Tibial artery (tissue), 4 donors: ENCODE measurements at regions not wholly inside any gene's neighbourhood (a gene's known extent, or its start where the extent isn't known, plus 50 kb on each side); places are given as distances from the start of the nearest gene placed in this dataset.

ENCODE experiments used
- DNase-seq, 2 donors: peaks; one replicate each; pipeline ENCODE4 v3.0.0-alpha.2; 2019
- H3K27ac ChIP-seq, 2 donors: fragments of 200-600 bp; sonication (generic) in 1 of 2; 1 replicate in 1 of 2; 2 replicates in 1 of 2; pipeline ENCODE4 v1.5.1; 2018 to 2019; ENCODE audit warnings: mild to moderate bottlenecking in 1 of 2
- H3K27me3 ChIP-seq, 2 donors: fragments of 200-600 bp; sonication (generic) in 1 of 2; one replicate each; pipeline versions ENCODE4 v1.5.1 to v1.6.0; 2016 to 2019
- H3K36me3 ChIP-seq, 3 donors: fragments of 200-600 bp; sonication (generic) in 2 of 3; one replicate each; pipeline ENCODE4 v1.5.1; 2016 to 2019; ENCODE audit warnings: mild to moderate bottlenecking in 2 of 3
- H3K4me1 ChIP-seq, 4 donors: fragments of 200-600 bp; sonication (generic) in 2 of 4; 1 replicate in 3 of 4; 2 replicates in 1 of 4; pipeline ENCODE4 v1.5.1; 2016 to 2019
- H3K4me3 ChIP-seq, 2 donors: fragments of 200-600 bp; sonication (generic) in 1 of 2; 1 replicate in 1 of 2; 2 replicates in 1 of 2; pipeline ENCODE4 v1.5.1; 2018 to 2019; ENCODE audit warnings: mild to moderate bottlenecking in 2 of 2
- H3K9me3 ChIP-seq, 3 donors: fragments of 200-600 bp; sonication (generic) in 1 of 3; one replicate each; pipeline ENCODE4 v1.5.1; 2016 to 2019
- CTCF ChIP-seq, 2 experiments: fragments of 200-600 bp in 1 of 2; fragments of 450-650 bp in 1 of 2; IDR thresholded peaks; one replicate each; pipeline ENCODE4 v1.5.1; 2017 to 2019; ENCODE audit warnings: antibody characterized with exemption in 2 of 2, mild to moderate bottlenecking in 1 of 2, moderate library complexity in 1 of 2
- intact Hi-C: fragments of 100-400 bp; cut with DNase I; formaldehyde crosslinking; loops from one replicate; pipeline ENCODE4 v1.15.0; 2023; ENCODE audit warnings: low total_unique reads

- DNase-seq, result no peak
- Histone ChIP-seq H3K27me3 (no peaks in the 10 kb centered on the region), H3K9me3 (no peaks in the 10 kb centered on the region), H3K36me3 (no peaks in the 10 kb centered on the region), H3K4me3 (no peak overlapping the region), H3K27ac (no peak overlapping the region), H3K4me1 (no peaks in the 10 kb centered on the region)
- TF ChIP-seq CTCF (IDR thresholded peaks at IDR 0.05), result no peak
- intact Hi-C loops, result no loop called here
Measured at GRCh38 chr14:29126361-29126760, 359.8 kb downstream of the FOXG1 start.

GRCh38 chr14:29126865-29127264 lies 360.3 kb downstream of the FOXG1 start:
- H3K9me3 ChIP-seq, result no peaks in the 10 kb centered on the region
- no peak for DNase-seq
- no peak overlapping the region for H3K27ac ChIP-seq
- no peaks in the 10 kb centered on the region for H3K36me3 ChIP-seq
- H3K27me3 ChIP-seq, result no peaks in the 10 kb centered on the region
- no peaks in the 10 kb centered on the region for H3K4me1 ChIP-seq
- TF ChIP-seq CTCF (IDR thresholded peaks at IDR 0.05), result no peak
- intact Hi-C loops, result no loop called here
- H3K4me3 ChIP-seq, result no peak overlapping the region

- intact Hi-C loops, result no loop called here
- H3K36me3 ChIP-seq, result no peaks in the 10 kb centered on the region
- no peak for DNase-seq
- no peaks in the 10 kb centered on the region for H3K27me3 ChIP-seq
- H3K4me1 ChIP-seq, result no peaks in the 10 kb centered on the region
- no peak overlapping the region for H3K27ac ChIP-seq
- H3K9me3 ChIP-seq, result no peaks in the 10 kb centered on the region
- no peak overlapping the region for H3K4me3 ChIP-seq
- TF ChIP-seq CTCF (IDR thresholded peaks at IDR 0.05), result no peak
Measured at GRCh38 chr14:29140016-29140415, 373.4 kb downstream of the FOXG1 start.

- H3K36me3 ChIP-seq, result no peaks in the 10 kb centered on the region
- no peak overlapping the region for H3K27ac ChIP-seq
- no peak for TF ChIP-seq CTCF (IDR thresholded peaks at IDR 0.05)
- no peak overlapping the region for H3K4me3 ChIP-seq
- intact Hi-C loops, result no loop called here
- DNase-seq, result no peak
- H3K9me3 ChIP-seq, result no peaks in the 10 kb centered on the region
- H3K4me1 ChIP-seq, result no peaks in the 10 kb centered on the region
- H3K27me3 ChIP-seq, result no peaks in the 10 kb centered on the region
Measured at GRCh38 chr14:29144621-29145020, 378.0 kb downstream of the FOXG1 start.

GRCh38 chr14:29148221-29148620 lies 381.6 kb downstream of the FOXG1 start:
- Histone ChIP-seq H3K27me3 (no peaks in the 10 kb centered on the region), H3K27ac (no peak overlapping the region), H3K36me3 (no peaks in the 10 kb centered on the region), H3K4me3 (no peak overlapping the region), H3K9me3 (no peaks in the 10 kb centered on the region), H3K4me1 (no peaks in the 10 kb centered on the region)
- intact Hi-C loops, result no loop called here
- no peak for DNase-seq
- TF ChIP-seq CTCF (IDR thresholded peaks at IDR 0.05), result no peak

GRCh38 chr14:29149798-29150197 lies 383.2 kb downstream of the FOXG1 start:
- no peaks in the 10 kb centered on the region for H3K27me3 ChIP-seq
- H3K4me3 ChIP-seq, result no peak overlapping the region
- DNase-seq, result no peak
- H3K36me3 ChIP-seq, result no peaks in the 10 kb centered on the region
- H3K4me1 ChIP-seq, result no peaks in the 10 kb centered on the region
- H3K27ac ChIP-seq, result no peak overlapping the region
- intact Hi-C loops, result no loop called here
- no peak for TF ChIP-seq CTCF (IDR thresholded peaks at IDR 0.05)
- no peaks in the 10 kb centered on the region for H3K9me3 ChIP-seq
